ENCODE measurements at regions not wholly inside any gene's neighbourhood (a gene's known extent, or its start where the extent isn't known, plus 50 kb on each side); places are given as distances from the start of the nearest gene placed in this dataset.

DNA sequence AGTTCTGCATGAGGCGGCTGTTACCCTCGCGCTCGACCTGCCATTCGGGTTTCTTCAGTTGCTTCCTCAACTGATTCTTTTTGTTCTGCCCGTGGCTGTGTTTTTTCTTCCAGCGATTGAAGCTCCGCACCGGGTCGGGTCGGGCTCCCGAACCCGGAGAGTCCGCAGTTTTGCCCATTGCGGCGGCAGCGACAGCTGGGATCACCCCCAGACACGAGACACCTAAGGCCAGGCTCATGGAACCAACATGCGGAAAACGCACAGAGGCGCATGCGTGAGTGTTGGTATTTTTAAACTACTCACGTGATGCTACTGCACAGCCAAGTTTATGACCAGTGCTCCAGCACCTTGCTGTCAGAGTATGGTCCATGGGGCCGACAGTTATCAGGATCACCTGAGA is 100.0 kb downstream of the SPATA31D1 start:
- TF ChIP-seq SIN3A (IDR thresholded peaks at IDR 0.05; ENCODE audit: borderline replicate concordance, insufficient read depth, low read length) = no peak
- TF ChIP-seq, protein P1, sequence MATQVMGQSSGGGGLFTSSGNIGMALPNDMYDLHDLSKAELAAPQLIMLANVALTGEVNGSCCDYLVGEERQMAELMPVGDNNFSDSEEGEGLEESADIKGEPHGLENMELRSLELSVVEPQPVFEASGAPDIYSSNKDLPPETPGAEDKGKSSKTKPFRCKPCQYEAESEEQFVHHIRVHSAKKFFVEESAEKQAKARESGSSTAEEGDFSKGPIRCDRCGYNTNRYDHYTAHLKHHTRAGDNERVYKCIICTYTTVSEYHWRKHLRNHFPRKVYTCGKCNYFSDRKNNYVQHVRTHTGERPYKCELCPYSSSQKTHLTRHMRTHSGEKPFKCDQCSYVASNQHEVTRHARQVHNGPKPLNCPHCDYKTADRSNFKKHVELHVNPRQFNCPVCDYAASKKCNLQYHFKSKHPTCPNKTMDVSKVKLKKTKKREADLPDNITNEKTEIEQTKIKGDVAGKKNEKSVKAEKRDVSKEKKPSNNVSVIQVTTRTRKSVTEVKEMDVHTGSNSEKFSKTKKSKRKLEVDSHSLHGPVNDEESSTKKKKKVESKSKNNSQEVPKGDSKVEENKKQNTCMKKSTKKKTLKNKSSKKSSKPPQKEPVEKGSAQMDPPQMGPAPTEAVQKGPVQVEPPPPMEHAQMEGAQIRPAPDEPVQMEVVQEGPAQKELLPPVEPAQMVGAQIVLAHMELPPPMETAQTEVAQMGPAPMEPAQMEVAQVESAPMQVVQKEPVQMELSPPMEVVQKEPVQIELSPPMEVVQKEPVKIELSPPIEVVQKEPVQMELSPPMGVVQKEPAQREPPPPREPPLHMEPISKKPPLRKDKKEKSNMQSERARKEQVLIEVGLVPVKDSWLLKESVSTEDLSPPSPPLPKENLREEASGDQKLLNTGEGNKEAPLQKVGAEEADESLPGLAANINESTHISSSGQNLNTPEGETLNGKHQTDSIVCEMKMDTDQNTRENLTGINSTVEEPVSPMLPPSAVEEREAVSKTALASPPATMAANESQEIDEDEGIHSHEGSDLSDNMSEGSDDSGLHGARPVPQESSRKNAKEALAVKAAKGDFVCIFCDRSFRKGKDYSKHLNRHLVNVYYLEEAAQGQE (IDR thresholded peaks at IDR 0.05; ENCODE audit: insufficient read depth in 1 of 2, low read depth in 2 of 2, low read length in 2 of 2) = no peak
- no peak for TF ChIP-seq TAF1 (IDR thresholded peaks at IDR 0.05; ENCODE audit: borderline replicate concordance, insufficient read depth, low read length)
- no peak for TF ChIP-seq POLR2AphosphoS5 (IDR thresholded peaks at IDR 0.05; ENCODE audit: low read depth, low read length)
- TF ChIP-seq FOXP2 (optimal IDR thresholded peaks at IDR 0.05; ENCODE audit: borderline replicate concordance, extremely low read depth, extremely low read length, insufficient read depth) = no peak

All from PFSK-1 (cell line).